H1 (cell line): ENCODE measurements at regions not wholly inside any gene's neighbourhood (a gene's known extent, or its start where the extent isn't known, plus 50 kb on each side); places are given as distances from the start of the nearest gene placed in this dataset.

Source experiments
- CTCF ChIA-PET: fragments of 300-600 bp; sonication (Branson Sonifier 250); formaldehyde crosslinking; loops from one replicate; lab custom pipeline; 2021; ENCODE audit not compliant: partially characterized antibody; lab: Charles Lee
- POLR2A ChIA-PET: fragments of 300-600 bp; sonication (Branson Sonifier 250); formaldehyde crosslinking; loops from one replicate; lab custom pipeline; 2021; ENCODE audit warnings: inconsistent platforms; ENCODE audit not compliant: partially characterized antibody; lab: Charles Lee
- DNase-seq, 2 experiments: peaks; one replicate each; pipeline versions ENCODE4 v3.0.0 to v3.0.0-alpha.2; 2010 to 2022; ENCODE audit warnings: low spot score in 2 of 2, low read depth in 1 of 2, mixed read lengths in 1 of 2
- FAIRE-seq: peaks from 2 replicates; lab custom pipeline; 2011; peaks lifted over from hg19 to GRCh38; lab: Jason Lieb, UNC
- H2AFZ ChIP-seq: 2 replicates; pipeline ENCODE4 v1.8.1; 2012; ENCODE audit warnings: low read length, inconsistent platforms
- H2AK5ac ChIP-seq: 2 replicates; pipeline ENCODE4 v1.6.1; 2013; ENCODE audit warnings: low read depth, low read length
- H2BK120ac ChIP-seq: replicated peaks from 2 replicates; pipeline ENCODE3; 2013; ENCODE audit warnings: low read depth, low read length, inconsistent platforms
- H2BK12ac ChIP-seq: 2 replicates; pipeline ENCODE4 v1.6.1; 2013; ENCODE audit warnings: low read depth, low read length
- H2BK15ac ChIP-seq: 2 replicates; pipeline ENCODE4 v1.6.1; 2013; ENCODE audit warnings: low read length
- H2BK20ac ChIP-seq: 2 replicates; pipeline ENCODE4 v1.6.1; 2013; ENCODE audit warnings: low read length
- H2BK5ac ChIP-seq: 2 replicates; pipeline ENCODE4 v1.6.1; 2013; ENCODE audit warnings: low read depth, low read length
- H3K14ac ChIP-seq: 2 replicates; pipeline ENCODE4 v1.6.1; 2013; ENCODE audit warnings: inconsistent platforms; ENCODE audit not compliant: insufficient read length
- H3K18ac ChIP-seq: 2 replicates; pipeline ENCODE4 v1.6.1; 2013; ENCODE audit warnings: low read length; ENCODE audit errors: extremely low read depth
- H3K23ac ChIP-seq: 2 replicates; pipeline ENCODE4 v1.6.1; 2013; ENCODE audit warnings: inconsistent platforms; ENCODE audit not compliant: insufficient read length
- H3K23me2 ChIP-seq: 2 replicates; pipeline ENCODE4 v1.6.1; 2013; ENCODE audit warnings: low read depth, low read length
- H3K27ac ChIP-seq: 2 replicates; pipeline ENCODE4 v1.6.1; 2011; ENCODE audit warnings: low read depth, low read length, inconsistent platforms
- H3K27me3 ChIP-seq, 4 experiments: replicated peaks in 1 of 4; 1 replicate in 1 of 4; 2 replicates in 3 of 4; pipeline versions ENCODE4 v1.6.1 to v1.8.1; 2011 to 2013; ENCODE audit warnings: low read length in 3 of 4, mild to moderate bottlenecking in 3 of 4, inconsistent platforms in 2 of 4, mixed read lengths in 2 of 4, moderate library complexity in 1 of 4; ENCODE audit not compliant: control insufficient read depth in 3 of 4, insufficient read depth in 3 of 4; ENCODE audit errors: extremely low read depth in 1 of 4
- H3K36me3 ChIP-seq, 4 experiments: 2 replicates each; pipeline versions ENCODE4 v1.6.1 to v1.8.1; 2011 to 2013; ENCODE audit warnings: mild to moderate bottlenecking in 4 of 4, low read length in 3 of 4, moderate library complexity in 2 of 4, control low read depth in 1 of 4, inconsistent platforms in 1 of 4; ENCODE audit not compliant: insufficient read depth in 4 of 4, control insufficient read depth in 2 of 4
- H3K4ac ChIP-seq: replicated peaks from 2 replicates; pipeline ENCODE3; 2013; ENCODE audit warnings: low read length, low read depth, mixed read lengths, inconsistent platforms; ENCODE audit not compliant: insufficient read length
- H3K4me1 ChIP-seq, 4 experiments: replicated peaks in 1 of 4; 1 replicate in 1 of 4; 2 replicates in 3 of 4; pipeline versions ENCODE4 v1.6.1 to v1.8.1; 2011 to 2013; ENCODE audit warnings: low read length in 3 of 4, inconsistent platforms in 2 of 4, mixed read lengths in 1 of 4; ENCODE audit not compliant: insufficient read depth in 4 of 4, control insufficient read depth in 3 of 4
- H3K4me2 ChIP-seq, 2 experiments: 2 replicates each; pipeline versions ENCODE4 v1.6.1 to v1.8.1; 2011 to 2013; ENCODE audit warnings: low read depth in 2 of 2, low read length in 2 of 2, control low read depth in 1 of 2, inconsistent platforms in 1 of 2, mild to moderate bottlenecking in 1 of 2; ENCODE audit not compliant: insufficient read depth in 1 of 2
- H3K4me3 ChIP-seq, 4 experiments: fragments of 200-600, 300-600 bp in 1 of 4; sonication (generic), shearing (Covaris generic), sonication (Bioruptor Twin) in 1 of 4; 2 replicates each; pipeline versions ENCODE4 v1.5.1 to v1.8.1; 2011 to 2016; ENCODE audit warnings: low read length in 4 of 4, low read depth in 3 of 4, control low read depth in 2 of 4, inconsistent platforms in 2 of 4, mild to moderate bottlenecking in 2 of 4, mixed read lengths in 1 of 4, moderate library complexity in 1 of 4; ENCODE audit not compliant: insufficient read depth in 2 of 4; ENCODE audit errors: extremely low read depth in 1 of 4
- H3K56ac ChIP-seq: replicated peaks from 2 replicates; pipeline ENCODE3; 2013; ENCODE audit warnings: low read depth, mild to moderate bottlenecking, mixed read lengths, low read length, inconsistent platforms; ENCODE audit not compliant: insufficient read length
- H3K79me1 ChIP-seq: 2 replicates; pipeline ENCODE4 v1.6.1; 2013; ENCODE audit warnings: low read depth, low read length, control low read depth
- H3K79me2 ChIP-seq, 2 experiments: 2 replicates each; pipeline versions ENCODE4 v1.6.1 to v1.8.1; 2012 to 2013; ENCODE audit warnings: low read length in 2 of 2, mild to moderate bottlenecking in 2 of 2, inconsistent platforms in 1 of 2; ENCODE audit not compliant: insufficient read depth in 2 of 2, control insufficient read depth in 1 of 2
- H3K9ac ChIP-seq, 4 experiments: replicated peaks in 1 of 4; 1 replicate in 1 of 4; 2 replicates in 3 of 4; pipeline versions ENCODE4 v1.6.1 to v1.8.1; 2011 to 2013; ENCODE audit warnings: low read depth in 3 of 4, low read length in 3 of 4, control low read depth in 2 of 4, mild to moderate bottlenecking in 2 of 4, moderate library complexity in 2 of 4, inconsistent platforms in 1 of 4; ENCODE audit errors: extremely low read depth in 1 of 4
- H3K9me3 ChIP-seq, 2 experiments: 2 replicates each; pipeline versions ENCODE4 v1.6.1 to v1.8.1; 2012 to 2013; ENCODE audit warnings: mild to moderate bottlenecking in 2 of 2, moderate library complexity in 2 of 2, control low read depth in 1 of 2, inconsistent platforms in 1 of 2, low read depth in 1 of 2, low read length in 1 of 2, mixed read lengths in 1 of 2; ENCODE audit not compliant: insufficient read depth in 2 of 2
- H4K20me1 ChIP-seq, 2 experiments: replicated peaks in 1 of 2; 2 replicates each; pipeline versions ENCODE3 to v1.8.1; 2011 to 2013; ENCODE audit warnings: inconsistent platforms in 2 of 2, low read length in 2 of 2, mild to moderate bottlenecking in 1 of 2; ENCODE audit not compliant: insufficient read depth in 2 of 2, control insufficient read depth in 1 of 2
- H4K5ac ChIP-seq: 2 replicates; pipeline ENCODE4 v1.6.1; 2013; ENCODE audit warnings: low read length, low read depth, mixed read lengths, inconsistent platforms; ENCODE audit not compliant: insufficient read length
- H4K8ac ChIP-seq: 2 replicates; pipeline ENCODE4 v1.8.0; 2013; ENCODE audit warnings: mild to moderate bottlenecking, moderate library complexity, low read length, inconsistent platforms; ENCODE audit not compliant: insufficient read depth; ENCODE audit errors: extremely low read depth
- H4K91ac ChIP-seq: replicated peaks from 2 replicates; pipeline ENCODE3; 2013; ENCODE audit warnings: low read length, mixed read lengths, inconsistent platforms; ENCODE audit not compliant: insufficient read length
- FOSL1 ChIP-seq: IDR thresholded peaks from 2 replicates; pipeline ENCODE4 v1.6.1; 2011; ENCODE audit warnings: mild to moderate bottlenecking, low read depth, low read length, moderate library complexity; ENCODE audit not compliant: insufficient read depth
- HDAC2 ChIP-seq, 2 experiments: fragments of 300-600 bp in 1 of 2; sonication (generic) in 1 of 2; IDR thresholded peaks; 2 replicates each; pipeline ENCODE4 v1.6.1; 2011 to 2012; ENCODE audit warnings: low read depth in 2 of 2, low read length in 2 of 2, mild to moderate bottlenecking in 2 of 2, moderate library complexity in 2 of 2, borderline replicate concordance in 1 of 2, inconsistent platforms in 1 of 2
- HDAC6 ChIP-seq: IDR thresholded peaks from one replicate; pipeline ENCODE4 v1.7.1; 2012; ENCODE audit warnings: low read depth, mild to moderate bottlenecking, inconsistent platforms, low read length, moderate library complexity
- KDM1A ChIP-seq: fragments of 200-600, 300-600 bp; sonication (generic); IDR thresholded peaks from 2 replicates; pipeline ENCODE4 v1.7.1; 2016; ENCODE audit warnings: mild to moderate bottlenecking, low read length, borderline replicate concordance
- NRF1 ChIP-seq: IDR thresholded peaks from 2 replicates; pipeline ENCODE4 v1.6.1; 2011; ENCODE audit warnings: mild to moderate bottlenecking, low read depth, low read length, improper control_type of control experiment
- SP1 ChIP-seq: IDR thresholded peaks from 2 replicates; pipeline ENCODE4 v1.6.1; 2011; ENCODE audit warnings: low read depth, low read length
- WGBS, 2 experiments: shearing (Covaris generic) in 1 of 2; methylation state at CpG; one replicate each; pipeline versions ENCODE4 v1.1.6 to v1.1.7; 2013 to 2015; ENCODE audit warnings: low lambda C conversion rate in 2 of 2, mixed read lengths in 2 of 2, inconsistent platforms in 1 of 2, low coverage in 1 of 2, missing lambda C conversion rate in 1 of 2; ENCODE audit not compliant: insufficient replicate concordance in 2 of 2, insufficient coverage in 1 of 2, insufficient read length in 1 of 2; ENCODE audit errors: extremely low coverage in 1 of 2, missing lambda C conversion rate in 1 of 2; 5-methylcytosine and 5-hydroxymethylcytosine counted together

- no peaks in the 10 kb centered on the region for H3K4me1 ChIP-seq
- H3K79me1 ChIP-seq: no peaks in the 10 kb centered on the region
- no peaks in the 10 kb centered on the region for H3K36me3 ChIP-seq
- H3K79me2 ChIP-seq: no peaks in the 10 kb centered on the region
- no peak overlapping the region for H3K27ac ChIP-seq
- H2BK15ac ChIP-seq: no peak overlapping the region
- 74% methylated on average over 1 of the region's 1 CpG; no CpG with 5 or more reads in 1 of the 2 experiments for WGBS, 2 experiments
- H2BK12ac ChIP-seq: no peak overlapping the region
- no peak overlapping the region for H4K91ac ChIP-seq
- no peak overlapping the region for H2AK5ac ChIP-seq
- H3K14ac ChIP-seq: no peak overlapping the region
- H3K23ac ChIP-seq: no peak overlapping the region
- H4K5ac ChIP-seq: no peak overlapping the region
- H4K20me1 ChIP-seq: no peaks in the 10 kb centered on the region
- TF ChIP-seq HDAC2 (IDR thresholded peaks at IDR 0.05; ENCODE audit: borderline replicate concordance in 1 of 2, low read depth in 2 of 2, low read length in 2 of 2): no peak
- TF ChIP-seq KDM1A: no peak
- no peak for TF ChIP-seq FOSL1
- no peak for TF ChIP-seq NRF1
- no peak for TF ChIP-seq HDAC6
- no peak for TF ChIP-seq SP1
- H3K4me3 ChIP-seq: no peak overlapping the region
- DNase-seq: no peak
- no peak for FAIRE-seq
- H2BK20ac ChIP-seq: no peak overlapping the region
- H3K4me2 ChIP-seq: no peak overlapping the region
- H3K27me3 ChIP-seq: peaks cover 0 to 2% (median 0%) of the 10 kb centered on the region in 4 experiments; a peak in 1 of 7 replicates
- ChIA-PET POLR2A (no interaction called here), CTCF (no interaction called here)
- H2BK5ac ChIP-seq: no peak overlapping the region
- no peak overlapping the region for H2BK120ac ChIP-seq
- no peak overlapping the region for H3K9ac ChIP-seq
- no peak overlapping the region for H3K4ac ChIP-seq
- peaks cover 0 to 8% of the 10 kb centered on the region in 2 experiments; a peak in 1 of 4 replicates for H3K9me3 ChIP-seq
- H4K8ac ChIP-seq: no peak overlapping the region
- no peak overlapping the region for H3K56ac ChIP-seq
- H3K23me2 ChIP-seq: no peaks in the 10 kb centered on the region
- no peak overlapping the region for H3K18ac ChIP-seq
- H2AFZ ChIP-seq: no peak overlapping the region
Observed at GRCh38 chr14:37834275-37834674, 238.8 kb downstream of the TTC6 start.
